ENCODE measurements at regions not wholly inside any gene's neighbourhood (a gene's known extent, or its start where the extent isn't known, plus 50 kb on each side); places are given as distances from the start of the nearest gene placed in this dataset.

DNA sequence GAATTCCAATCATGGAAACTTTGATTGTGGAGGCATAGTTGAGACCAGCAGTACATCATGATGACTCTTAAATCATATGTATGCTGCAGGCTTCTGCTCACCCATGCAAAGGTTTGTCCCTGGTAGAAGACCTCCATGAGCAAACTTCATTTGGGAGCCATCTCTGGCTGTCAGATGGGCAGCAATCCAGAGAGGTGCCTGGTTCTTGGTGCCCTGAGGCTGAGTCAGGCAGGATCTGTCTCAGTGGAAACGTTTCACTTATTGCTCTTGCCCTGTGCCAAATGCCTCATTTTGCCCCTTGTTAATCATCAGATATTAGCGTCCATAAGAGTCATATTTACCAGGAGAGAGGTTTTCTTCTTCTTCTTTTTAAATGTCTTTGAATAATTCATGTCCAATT is 151.5 kb upstream of the CELF4 start:
- TF ChIP-seq, protein P1, sequence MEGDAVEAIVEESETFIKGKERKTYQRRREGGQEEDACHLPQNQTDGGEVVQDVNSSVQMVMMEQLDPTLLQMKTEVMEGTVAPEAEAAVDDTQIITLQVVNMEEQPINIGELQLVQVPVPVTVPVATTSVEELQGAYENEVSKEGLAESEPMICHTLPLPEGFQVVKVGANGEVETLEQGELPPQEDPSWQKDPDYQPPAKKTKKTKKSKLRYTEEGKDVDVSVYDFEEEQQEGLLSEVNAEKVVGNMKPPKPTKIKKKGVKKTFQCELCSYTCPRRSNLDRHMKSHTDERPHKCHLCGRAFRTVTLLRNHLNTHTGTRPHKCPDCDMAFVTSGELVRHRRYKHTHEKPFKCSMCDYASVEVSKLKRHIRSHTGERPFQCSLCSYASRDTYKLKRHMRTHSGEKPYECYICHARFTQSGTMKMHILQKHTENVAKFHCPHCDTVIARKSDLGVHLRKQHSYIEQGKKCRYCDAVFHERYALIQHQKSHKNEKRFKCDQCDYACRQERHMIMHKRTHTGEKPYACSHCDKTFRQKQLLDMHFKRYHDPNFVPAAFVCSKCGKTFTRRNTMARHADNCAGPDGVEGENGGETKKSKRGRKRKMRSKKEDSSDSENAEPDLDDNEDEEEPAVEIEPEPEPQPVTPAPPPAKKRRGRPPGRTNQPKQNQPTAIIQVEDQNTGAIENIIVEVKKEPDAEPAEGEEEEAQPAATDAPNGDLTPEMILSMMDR (IDR thresholded peaks at IDR 0.05), result no peak
- no peak for TF ChIP-seq EP300 (IDR thresholded peaks at IDR 0.05)

Measured in sigmoid colon (tissue), 4 donors.